T-helper 1 cell treated with Interleukin-12 subunit alpha and Interleukin-12 subunit beta and Interleukin-4 antibody, amounts not matched to agents 30 ng/mL and 1 ng/mL, for 36 hours (primary cell): ENCODE measurements at regions not wholly inside any gene's neighbourhood (a gene's known extent, or its start where the extent isn't known, plus 50 kb on each side); places are given as distances from the start of the nearest gene placed in this dataset.

Source experiments
- intact Hi-C: fragments of 100-400 bp; cut with micrococcal nuclease; formaldehyde crosslinking; loops from one replicate; pipeline ENCODE4 v1.15.1; 2024

GRCh38 chr3:82942041-82942440, 1180.6 kb upstream of the GBE1 start:
- intact Hi-C loops: no loop called here

- intact Hi-C loops: no loop called here
Measured at GRCh38 chr3:82940124-82940523, 1178.7 kb upstream of the GBE1 start.

- intact Hi-C loops: no loop called here
Measured at GRCh38 chr3:82939491-82940097, 1178.1 kb upstream of the GBE1 start.

- intact Hi-C loops: no loop called here
Measured at GRCh38 chr3:82938821-82939328, 1177.4 kb upstream of the GBE1 start.

GRCh38 chr3:82927309-82928253, 1166.1 kb upstream of the GBE1 start:
- intact Hi-C loops: no loop called here

- intact Hi-C loops: no loop called here
Measured at GRCh38 chr3:82891028-82891427, 1129.6 kb upstream of the GBE1 start.

GRCh38 chr3:82883072-82883471, 1121.6 kb upstream of the GBE1 start:
- intact Hi-C loops: no loop called here

- intact Hi-C loops: no loop called here
Measured at GRCh38 chr3:82875401-82875800, 1114.0 kb upstream of the GBE1 start.

- intact Hi-C loops: no loop called here
Measured at GRCh38 chr3:82839871-82840270, 1078.4 kb upstream of the GBE1 start.

- intact Hi-C loops: no loop called here
Measured at GRCh38 chr3:82834098-82834497, 1072.7 kb upstream of the GBE1 start.

GRCh38 chr3:82824491-82824890, 1063.0 kb upstream of the GBE1 start:
- intact Hi-C loops: no loop called here

GRCh38 chr3:82816086-82816485, 1054.6 kb upstream of the GBE1 start:
- intact Hi-C loops: no loop called here

GRCh38 chr3:82815417-82816058, 1054.1 kb upstream of the GBE1 start:
- intact Hi-C loops: no loop called here

- intact Hi-C loops: no loop called here
Measured at GRCh38 chr3:82814660-82815059, 1053.2 kb upstream of the GBE1 start.

GRCh38 chr3:82807781-82808180, 1046.3 kb upstream of the GBE1 start:
- intact Hi-C loops: no loop called here

GRCh38 chr3:82802501-82802900, 1041.1 kb upstream of the GBE1 start:
- intact Hi-C loops: no loop called here

GRCh38 chr3:82800248-82800647, 1038.8 kb upstream of the GBE1 start:
- intact Hi-C loops: no loop called here

- intact Hi-C loops: no loop called here
Measured at GRCh38 chr3:82796765-82797164, 1035.3 kb upstream of the GBE1 start.

GRCh38 chr3:82791241-82791640, 1029.8 kb upstream of the GBE1 start:
- intact Hi-C loops: no loop called here

- intact Hi-C loops: no loop called here
Measured at GRCh38 chr3:82790307-82791097, 1029.1 kb upstream of the GBE1 start.

- intact Hi-C loops: no loop called here
Measured at GRCh38 chr3:82783194-82783593, 1021.7 kb upstream of the GBE1 start.
